ENCODE measurements at regions not wholly inside any gene's neighbourhood (a gene's known extent, or its start where the extent isn't known, plus 50 kb on each side); places are given as distances from the start of the nearest gene placed in this dataset.
"Not testable (repeated sequence)": the region's sequence is repeated elsewhere in the genome, so short reads cannot be mapped to it uniquely, and the experiment has no call there.

- no peak overlapping the region for H3K27ac ChIP-seq (ENCODE audit: insufficient read depth, low read depth, low read length)
- intact Hi-C loops (cut with micrococcal nuclease) = no loop called here
- no peak for FAIRE-seq
- dilution Hi-C loops (cut with MboI; ENCODE audit: extremely low pct_ligation_motif_present, low sequenced_read_pairs) = no loop called here
- no peaks in the 10 kb centered on the region for H3K36me3 ChIP-seq (ENCODE audit: control insufficient read depth in 2 of 2, extremely low read depth in 1 of 2, insufficient read depth in 2 of 2, low read length in 2 of 2)
- TF ChIP-seq MAX (IDR thresholded peaks at IDR 0.05; ENCODE audit: insufficient read depth, insufficient read length) = no peak
- TF ChIP-seq POLR2A (IDR thresholded peaks at IDR 0.05; ENCODE audit: low read depth, low read length) = no peak
- no peak for TF ChIP-seq FOS (IDR thresholded peaks at IDR 0.05; ENCODE audit: borderline replicate concordance, insufficient read depth, low read length)
- TF ChIP-seq GATA2 (IDR thresholded peaks at IDR 0.05; ENCODE audit: insufficient read depth, insufficient read length, low read depth, low read length) = no peak
- no peak for TF ChIP-seq JUN (IDR thresholded peaks at IDR 0.05; ENCODE audit: borderline replicate concordance, insufficient read depth, insufficient read length, low read depth)
- no peak for TF ChIP-seq CTCF (IDR thresholded peaks at IDR 0.05; ENCODE audit: extremely low read depth in 1 of 2, insufficient read depth in 1 of 2, low read depth in 1 of 2, low read length in 2 of 2)
- TF ChIP-seq EZH2 (IDR thresholded peaks at IDR 0.05; ENCODE audit: borderline replicate concordance, low read depth, low read length, severe bottlenecking) = no peak
- TF ChIP-seq MYC (IDR thresholded peaks at IDR 0.05; ENCODE audit: low read depth, low read length) = no peak
- no peak for TF ChIP-seq POLR2AphosphoS5 (IDR thresholded peaks at IDR 0.05; ENCODE audit: insufficient read depth, low read depth, low read length)
- BruUV-seq (replicated peaks) = no TSS peak
- H3K4me2 ChIP-seq (ENCODE audit: insufficient read depth, low read length) = no peak overlapping the region
- H3K9me1 ChIP-seq (replicated peaks; ENCODE audit: control insufficient read depth, extremely low read depth, insufficient read depth, low read length) = no peaks in the 10 kb centered on the region
- H3K4me1 ChIP-seq (ENCODE audit: control insufficient read depth, extremely low read depth, insufficient read depth, low read length) = no peaks in the 10 kb centered on the region
- CTCF ChIA-PET = no interaction called here
- no peak overlapping the region for H3K4me3 ChIP-seq (replicated peaks in 1 of 3; ENCODE audit: insufficient read depth in 1 of 3, low read depth in 1 of 3, low read length in 3 of 3)
- DNase-seq (ENCODE audit: low read depth, low spot score) = no peak
- no peaks in the 10 kb centered on the region for H3K9me3 ChIP-seq (replicated peaks; ENCODE audit: control insufficient read depth, insufficient read depth, low read length)
- POLR2A ChIA-PET = no interaction called here
- H4K20me1 ChIP-seq (replicated peaks; ENCODE audit: control insufficient read depth, extremely low read depth, insufficient read depth, low read length) = no peaks in the 10 kb centered on the region
- H2AFZ ChIP-seq (ENCODE audit: low read depth, low read length) = no peak overlapping the region
- no peaks in the 10 kb centered on the region for H3K79me2 ChIP-seq (ENCODE audit: control insufficient read depth, insufficient read depth, low read length)
- H3K9ac ChIP-seq (replicated peaks; ENCODE audit: extremely low read depth, insufficient read depth, low read length) = no peak overlapping the region
- peaks cover 4 to 5% of the 10 kb centered on the region in 2 experiments for H3K27me3 ChIP-seq (ENCODE audit: control insufficient read depth in 2 of 2, insufficient read depth in 2 of 2, low read length in 2 of 2)
These were observed 211.2 kb downstream of the S1PR1 start for GRCh38 chr1:101448018-101448417.

GRCh38 chr1:101450691-101451090, 213.9 kb downstream of the S1PR1 start:
- intact Hi-C loops (cut with micrococcal nuclease); H3K36me3 ChIP-seq (ENCODE audit: control insufficient read depth in 2 of 2, extremely low read depth in 1 of 2, insufficient read depth in 2 of 2, low read length in 2 of 2); H3K4me2 ChIP-seq (ENCODE audit: insufficient read depth, low read length); H3K9ac ChIP-seq (replicated peaks; ENCODE audit: extremely low read depth, insufficient read depth, low read length); H3K9me1 ChIP-seq (replicated peaks; ENCODE audit: control insufficient read depth, extremely low read depth, insufficient read depth, low read length); DNase-seq (ENCODE audit: low read depth, low spot score); H2AFZ ChIP-seq (ENCODE audit: low read depth, low read length); dilution Hi-C loops (cut with MboI; ENCODE audit: extremely low pct_ligation_motif_present, low sequenced_read_pairs); H3K27me3 ChIP-seq (ENCODE audit: control insufficient read depth in 2 of 2, insufficient read depth in 2 of 2, low read length in 2 of 2); BruUV-seq (replicated peaks); CTCF ChIA-PET; H4K20me1 ChIP-seq (replicated peaks; ENCODE audit: control insufficient read depth, extremely low read depth, insufficient read depth, low read length); H3K79me2 ChIP-seq (ENCODE audit: control insufficient read depth, insufficient read depth, low read length); H3K9me3 ChIP-seq (replicated peaks; ENCODE audit: control insufficient read depth, insufficient read depth, low read length); POLR2A ChIA-PET; H3K4me1 ChIP-seq (ENCODE audit: control insufficient read depth, extremely low read depth, insufficient read depth, low read length); H3K4me3 ChIP-seq (replicated peaks in 1 of 3; ENCODE audit: insufficient read depth in 1 of 3, low read depth in 1 of 3, low read length in 3 of 3); H3K27ac ChIP-seq (ENCODE audit: insufficient read depth, low read depth, low read length); FAIRE-seq: not testable (repeated sequence)
